ENCODE measurements at regions not wholly inside any gene's neighbourhood (a gene's known extent, or its start where the extent isn't known, plus 50 kb on each side); places are given as distances from the start of the nearest gene placed in this dataset.

DNA sequence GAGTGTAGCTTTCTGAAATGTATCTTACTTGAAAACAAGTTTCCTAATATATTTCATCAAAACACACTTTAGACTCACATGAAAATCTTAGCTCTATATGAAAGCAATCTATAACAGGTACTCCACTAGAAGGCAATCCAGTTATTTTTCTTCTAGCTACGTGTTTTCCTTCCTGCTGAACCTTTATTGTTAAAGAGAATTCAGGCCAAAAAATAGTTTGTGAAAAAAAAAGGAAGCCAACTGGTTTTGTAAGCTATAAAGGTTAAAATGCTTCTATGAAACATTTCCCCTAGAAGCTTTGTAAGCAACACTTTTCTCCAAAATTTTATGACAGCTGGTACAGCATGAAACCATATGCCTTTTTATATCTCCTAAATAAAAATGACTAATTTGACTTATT lies 304.7 kb upstream of the DIAPH2 start:
- TF ChIP-seq, protein P1, sequence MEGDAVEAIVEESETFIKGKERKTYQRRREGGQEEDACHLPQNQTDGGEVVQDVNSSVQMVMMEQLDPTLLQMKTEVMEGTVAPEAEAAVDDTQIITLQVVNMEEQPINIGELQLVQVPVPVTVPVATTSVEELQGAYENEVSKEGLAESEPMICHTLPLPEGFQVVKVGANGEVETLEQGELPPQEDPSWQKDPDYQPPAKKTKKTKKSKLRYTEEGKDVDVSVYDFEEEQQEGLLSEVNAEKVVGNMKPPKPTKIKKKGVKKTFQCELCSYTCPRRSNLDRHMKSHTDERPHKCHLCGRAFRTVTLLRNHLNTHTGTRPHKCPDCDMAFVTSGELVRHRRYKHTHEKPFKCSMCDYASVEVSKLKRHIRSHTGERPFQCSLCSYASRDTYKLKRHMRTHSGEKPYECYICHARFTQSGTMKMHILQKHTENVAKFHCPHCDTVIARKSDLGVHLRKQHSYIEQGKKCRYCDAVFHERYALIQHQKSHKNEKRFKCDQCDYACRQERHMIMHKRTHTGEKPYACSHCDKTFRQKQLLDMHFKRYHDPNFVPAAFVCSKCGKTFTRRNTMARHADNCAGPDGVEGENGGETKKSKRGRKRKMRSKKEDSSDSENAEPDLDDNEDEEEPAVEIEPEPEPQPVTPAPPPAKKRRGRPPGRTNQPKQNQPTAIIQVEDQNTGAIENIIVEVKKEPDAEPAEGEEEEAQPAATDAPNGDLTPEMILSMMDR (IDR thresholded peaks at IDR 0.05; ENCODE audit: low read depth, low read length) = no peak
- no peak for DNase-seq
- Histone ChIP-seq H3K4me3 (ENCODE audit: low read depth, low read length) (no peak overlapping the region), H3K9me3 (no peaks in the 10 kb centered on the region), H3K4me1 (no peaks in the 10 kb centered on the region), H3K27me3 (no peaks in the 10 kb centered on the region), H3K36me3 (no peaks in the 10 kb centered on the region)

DNA sequence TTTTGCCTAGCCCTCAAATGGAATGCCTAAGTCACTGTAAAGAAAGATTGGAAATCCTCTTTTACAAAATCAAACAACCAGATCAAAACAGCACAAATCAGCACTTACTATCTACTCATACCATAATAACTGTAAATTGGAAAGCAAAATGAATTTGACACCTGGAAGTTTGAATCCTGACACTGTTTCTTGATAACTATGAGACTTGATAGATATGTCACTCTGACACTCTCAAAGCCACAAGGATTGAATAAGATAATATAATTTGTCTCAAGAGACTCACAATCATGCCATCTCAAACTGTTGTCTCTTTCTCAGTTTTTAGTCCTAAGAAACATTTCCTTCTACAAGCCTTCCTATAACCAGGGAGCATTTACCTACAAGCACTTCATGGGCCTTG lies 302.6 kb upstream of the DIAPH2 start:
- Histone ChIP-seq H3K27me3 (no peaks in the 10 kb centered on the region), H3K36me3 (no peaks in the 10 kb centered on the region), H3K4me1 (no peaks in the 10 kb centered on the region), H3K9me3 (no peaks in the 10 kb centered on the region), H3K4me3 (ENCODE audit: low read depth, low read length) (no peak overlapping the region)
- TF ChIP-seq, protein P1 (IDR thresholded peaks at IDR 0.05; ENCODE audit: low read depth, low read length) = no peak
- DNase-seq = no peak

DNA sequence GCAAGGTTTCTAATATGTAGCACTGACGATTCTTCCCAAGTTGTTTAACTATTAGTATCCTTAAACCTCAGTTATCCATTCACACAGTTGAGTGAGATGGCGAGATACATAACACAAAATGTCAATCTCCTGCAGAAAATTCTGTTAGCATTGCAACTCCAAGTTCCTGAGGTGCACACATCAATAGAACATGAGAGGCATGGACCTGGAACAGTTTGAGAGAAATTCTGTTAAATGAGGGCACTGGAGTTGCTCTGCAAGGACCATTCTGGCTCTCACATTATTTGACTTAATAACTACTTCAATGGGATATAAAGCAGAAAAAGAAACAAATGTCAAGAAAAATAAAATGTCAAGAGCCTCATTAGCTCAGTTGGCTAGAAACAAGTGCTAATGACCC lies 301.2 kb upstream of the DIAPH2 start:
- Histone ChIP-seq H3K36me3 (no peaks in the 10 kb centered on the region), H3K4me1 (no peaks in the 10 kb centered on the region), H3K9me3 (no peaks in the 10 kb centered on the region), H3K27me3 (no peaks in the 10 kb centered on the region), H3K4me3 (ENCODE audit: low read depth, low read length) (no peak overlapping the region)
- DNase-seq = no peak
- TF ChIP-seq, protein P1 (IDR thresholded peaks at IDR 0.05; ENCODE audit: low read depth, low read length) = no peak

DNA sequence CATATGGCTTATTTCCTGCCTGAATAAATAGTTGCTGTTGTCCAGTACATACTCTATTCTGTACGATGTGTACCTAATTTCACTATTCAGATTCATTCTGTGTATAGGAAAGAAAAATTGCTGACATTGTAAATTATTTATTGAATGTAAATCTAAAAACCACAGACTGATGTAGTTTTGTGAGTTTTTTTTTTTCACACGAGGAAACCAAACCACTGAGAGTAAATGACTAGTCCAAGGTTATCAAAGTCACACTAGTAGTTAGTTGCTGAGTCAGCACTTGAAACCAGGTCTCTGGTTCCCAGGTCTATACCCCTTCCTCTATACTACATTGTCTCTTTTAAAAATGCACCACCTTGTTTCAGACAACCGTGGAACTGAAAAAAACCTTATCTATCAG lies 298.3 kb upstream of the DIAPH2 start:
- TF ChIP-seq, protein P1 (IDR thresholded peaks at IDR 0.05; ENCODE audit: low read depth, low read length) = no peak
- no peaks in the 10 kb centered on the region for H3K4me1 ChIP-seq

DNA sequence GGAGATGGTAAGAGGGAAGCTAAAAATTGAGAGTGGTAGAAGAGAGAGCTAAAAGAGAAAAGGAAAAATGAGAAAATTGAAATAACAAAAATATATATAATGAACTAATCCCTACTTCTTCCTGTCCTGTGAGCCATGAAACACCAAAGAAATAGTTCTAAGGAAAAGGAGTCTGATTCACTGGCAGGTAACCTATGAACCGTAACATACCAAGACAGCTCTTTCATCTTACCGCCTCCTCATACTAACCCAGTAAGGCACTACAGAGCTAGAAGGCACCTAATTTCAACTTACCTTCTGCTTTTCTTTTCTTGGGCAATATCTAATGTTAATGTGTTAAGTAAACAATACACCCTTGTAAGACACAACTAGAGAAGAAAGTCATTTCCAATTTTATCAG lies 297.7 kb upstream of the DIAPH2 start:
- no peaks in the 10 kb centered on the region for H3K4me1 ChIP-seq
- H3K4me3 ChIP-seq (ENCODE audit: low read depth, low read length) = no peak overlapping the region
- TF ChIP-seq, protein P1 (IDR thresholded peaks at IDR 0.05; ENCODE audit: low read depth, low read length) = no peak
- H3K36me3 ChIP-seq = no peaks in the 10 kb centered on the region
- H3K27me3 ChIP-seq = no peaks in the 10 kb centered on the region
- H3K9me3 ChIP-seq = no peaks in the 10 kb centered on the region
- no peak for DNase-seq

More for the DNA sequence above, 298.3 kb upstream of the DIAPH2 start:
- Histone ChIP-seq H3K27me3 (no peaks in the 10 kb centered on the region), H3K9me3 (no peaks in the 10 kb centered on the region), H3K36me3 (no peaks in the 10 kb centered on the region), H3K4me3 (ENCODE audit: low read depth, low read length) (no peak overlapping the region)
- no peak for DNase-seq

DNA sequence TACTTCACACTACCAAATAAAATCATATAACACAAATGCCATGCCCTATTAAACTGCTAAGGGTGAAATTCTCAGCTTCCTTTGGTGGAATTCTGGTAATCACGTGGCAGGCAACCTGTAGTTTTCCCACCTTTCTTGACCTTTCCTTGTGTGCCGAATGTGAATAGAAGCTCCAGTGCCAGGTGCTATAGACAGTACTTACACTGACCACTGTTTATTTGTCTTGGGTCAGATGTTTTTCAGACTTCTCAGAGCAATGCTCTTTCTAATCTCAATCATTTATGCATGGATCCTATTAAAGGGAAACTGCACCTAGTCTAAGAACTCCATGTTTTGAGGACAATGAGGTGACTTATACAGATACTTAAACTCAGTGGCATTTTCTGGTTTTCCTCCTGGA lies 296.8 kb upstream of the DIAPH2 start:
- TF ChIP-seq, protein P1 (IDR thresholded peaks at IDR 0.05; ENCODE audit: low read depth, low read length) = no peak
- no peak for DNase-seq
- no peak overlapping the region for H3K4me3 ChIP-seq (ENCODE audit: low read depth, low read length)
- H3K9me3 ChIP-seq = no peaks in the 10 kb centered on the region
- no peaks in the 10 kb centered on the region for H3K27me3 ChIP-seq
- H3K36me3 ChIP-seq = no peaks in the 10 kb centered on the region
- no peaks in the 10 kb centered on the region for H3K4me1 ChIP-seq
